DND-41 (cell line): ENCODE measurements at regions not wholly inside any gene's neighbourhood (a gene's known extent, or its start where the extent isn't known, plus 50 kb on each side); places are given as distances from the start of the nearest gene placed in this dataset.

Experiments used
- ATAC-seq: fragments of 200-7000 bp; cut with Tn5 transposase; 3 replicates; pipeline ENCODE4 v1.9.1; 2021; ENCODE audit warnings: low read depth; ENCODE audit not compliant: insufficient read depth
- DNase-seq: peaks from one replicate; pipeline ENCODE4 v3.0.0-alpha.2; 2020
- H2AFZ ChIP-seq: 2 replicates; pipeline ENCODE4 v1.6.0; 2012; ENCODE audit warnings: low read depth, low read length
- H3K27ac ChIP-seq: 2 replicates; pipeline ENCODE4 v1.5.1; 2012; ENCODE audit warnings: low read length, inconsistent platforms
- H3K27me3 ChIP-seq: fragments of 200-600 bp; sonication (generic); 2 replicates; pipeline ENCODE4 v1.6.0; 2012; ENCODE audit warnings: low read length, mild to moderate bottlenecking, inconsistent platforms; ENCODE audit not compliant: insufficient read depth, poor library complexity
- H3K36me3 ChIP-seq: 2 replicates; pipeline ENCODE4 v1.5.1; 2012; ENCODE audit warnings: low read length, inconsistent platforms; ENCODE audit not compliant: insufficient read depth
- H3K4me1 ChIP-seq: 2 replicates; pipeline ENCODE4 v1.5.1; 2012; ENCODE audit warnings: mild to moderate bottlenecking, low read length; ENCODE audit not compliant: insufficient read depth
- H3K4me2 ChIP-seq: 2 replicates; pipeline ENCODE4 v1.6.0; 2012; ENCODE audit warnings: mild to moderate bottlenecking, moderate library complexity, low read length, inconsistent platforms; ENCODE audit not compliant: insufficient read depth
- H3K4me3 ChIP-seq, 2 experiments: fragments of 200-600 bp in 1 of 2; shearing (Covaris generic) in 1 of 2; 2 replicates each; pipeline ENCODE4 v1.5.1; 2012 to 2016; ENCODE audit warnings: inconsistent platforms in 2 of 2, low read length in 2 of 2, mild to moderate bottlenecking in 2 of 2, low read depth in 1 of 2, moderate library complexity in 1 of 2
- H3K79me2 ChIP-seq: 2 replicates; pipeline ENCODE4 v1.6.0; 2012; ENCODE audit warnings: low read length, inconsistent platforms; ENCODE audit not compliant: insufficient read depth
- H3K9ac ChIP-seq: 2 replicates; pipeline ENCODE4 v1.6.0; 2012; ENCODE audit warnings: low read depth, mild to moderate bottlenecking, inconsistent platforms, low read length, moderate library complexity
- H3K9me3 ChIP-seq: 2 replicates; pipeline ENCODE4 v1.5.1; 2012; ENCODE audit warnings: low read length, moderate library complexity, mild to moderate bottlenecking, inconsistent platforms; ENCODE audit not compliant: insufficient read depth, severe bottlenecking
- H4K20me1 ChIP-seq: 2 replicates; pipeline ENCODE4 v1.6.0; 2012; ENCODE audit warnings: low read length; ENCODE audit not compliant: insufficient read depth
- EZH2 ChIP-seq: IDR thresholded peaks from 3 replicates; pipeline ENCODE4 v1.6.1; 2012; ENCODE audit warnings: borderline replicate concordance, low read depth, mild to moderate bottlenecking, moderate library complexity, low read length, inconsistent platforms; ENCODE audit not compliant: severe bottlenecking
- TF ChIP-seq, protein P1 (sequence below): IDR thresholded peaks from 2 replicates; pipeline ENCODE4 v1.5.1; 2012; ENCODE audit warnings: borderline replicate concordance, low read length, moderate library complexity, mild to moderate bottlenecking; ENCODE audit not compliant: poor library complexity, severe bottlenecking; ENCODE audit errors: extremely low read depth

- no peak overlapping the region for H3K4me3 ChIP-seq
- H3K36me3 ChIP-seq, result no peaks in the 10 kb centered on the region
- no peak overlapping the region for H3K9ac ChIP-seq
- TF ChIP-seq, protein P1, sequence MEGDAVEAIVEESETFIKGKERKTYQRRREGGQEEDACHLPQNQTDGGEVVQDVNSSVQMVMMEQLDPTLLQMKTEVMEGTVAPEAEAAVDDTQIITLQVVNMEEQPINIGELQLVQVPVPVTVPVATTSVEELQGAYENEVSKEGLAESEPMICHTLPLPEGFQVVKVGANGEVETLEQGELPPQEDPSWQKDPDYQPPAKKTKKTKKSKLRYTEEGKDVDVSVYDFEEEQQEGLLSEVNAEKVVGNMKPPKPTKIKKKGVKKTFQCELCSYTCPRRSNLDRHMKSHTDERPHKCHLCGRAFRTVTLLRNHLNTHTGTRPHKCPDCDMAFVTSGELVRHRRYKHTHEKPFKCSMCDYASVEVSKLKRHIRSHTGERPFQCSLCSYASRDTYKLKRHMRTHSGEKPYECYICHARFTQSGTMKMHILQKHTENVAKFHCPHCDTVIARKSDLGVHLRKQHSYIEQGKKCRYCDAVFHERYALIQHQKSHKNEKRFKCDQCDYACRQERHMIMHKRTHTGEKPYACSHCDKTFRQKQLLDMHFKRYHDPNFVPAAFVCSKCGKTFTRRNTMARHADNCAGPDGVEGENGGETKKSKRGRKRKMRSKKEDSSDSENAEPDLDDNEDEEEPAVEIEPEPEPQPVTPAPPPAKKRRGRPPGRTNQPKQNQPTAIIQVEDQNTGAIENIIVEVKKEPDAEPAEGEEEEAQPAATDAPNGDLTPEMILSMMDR, result no peak
- TF ChIP-seq EZH2, result no peak
- no peaks in the 10 kb centered on the region for H3K9me3 ChIP-seq
- DNase-seq, result no peak
- peaks cover 13% of the 10 kb centered on the region for H3K27me3 ChIP-seq
- no peaks in the 10 kb centered on the region for H3K4me1 ChIP-seq
- H3K27ac ChIP-seq, result no peak overlapping the region
- no peaks in the 10 kb centered on the region for H3K79me2 ChIP-seq
- H3K4me2 ChIP-seq, result no peak overlapping the region
- no peak for ATAC-seq
- H4K20me1 ChIP-seq, result no peaks in the 10 kb centered on the region
- H2AFZ ChIP-seq, result no peak overlapping the region
Measured at GRCh38 chr15:92533298-92533697, 122.3 kb downstream of the FAM174B start.

- H3K79me2 ChIP-seq, result no peaks in the 10 kb centered on the region
- H3K36me3 ChIP-seq, result no peaks in the 10 kb centered on the region
- no peaks in the 10 kb centered on the region for H4K20me1 ChIP-seq
- ATAC-seq (no peak), DNase-seq (no peak)
- no peak overlapping the region for H3K4me2 ChIP-seq
- H3K9me3 ChIP-seq, result no peaks in the 10 kb centered on the region
- H3K27ac ChIP-seq, result no peak overlapping the region
- TF ChIP-seq EZH2, result no peak
- TF ChIP-seq, protein P1, result no peak
- H2AFZ ChIP-seq, result no peak overlapping the region
- H3K4me1 ChIP-seq, result no peaks in the 10 kb centered on the region
- no peak overlapping the region for H3K9ac ChIP-seq
- peaks cover 13% of the 10 kb centered on the region for H3K27me3 ChIP-seq
- H3K4me3 ChIP-seq, result no peak overlapping the region
Measured at GRCh38 chr15:92531406-92531805, 124.2 kb downstream of the FAM174B start.

GRCh38 chr15:92528736-92529135 lies 126.8 kb downstream of the FAM174B start:
- no peak overlapping the region for H3K4me2 ChIP-seq
- DNase-seq (no peak), ATAC-seq (no peak)
- no peak overlapping the region for H3K4me3 ChIP-seq
- H3K27me3 ChIP-seq, result peaks cover 20% of the 10 kb centered on the region
- H3K27ac ChIP-seq, result no peak overlapping the region
- H3K79me2 ChIP-seq, result no peaks in the 10 kb centered on the region
- TF ChIP-seq EZH2, result no peak
- TF ChIP-seq, protein P1, result no peak
- no peaks in the 10 kb centered on the region for H4K20me1 ChIP-seq
- H3K4me1 ChIP-seq, result no peaks in the 10 kb centered on the region
- no peaks in the 10 kb centered on the region for H3K36me3 ChIP-seq
- no peak overlapping the region for H2AFZ ChIP-seq
- H3K9me3 ChIP-seq, result no peaks in the 10 kb centered on the region
- no peak overlapping the region for H3K9ac ChIP-seq

DNA sequence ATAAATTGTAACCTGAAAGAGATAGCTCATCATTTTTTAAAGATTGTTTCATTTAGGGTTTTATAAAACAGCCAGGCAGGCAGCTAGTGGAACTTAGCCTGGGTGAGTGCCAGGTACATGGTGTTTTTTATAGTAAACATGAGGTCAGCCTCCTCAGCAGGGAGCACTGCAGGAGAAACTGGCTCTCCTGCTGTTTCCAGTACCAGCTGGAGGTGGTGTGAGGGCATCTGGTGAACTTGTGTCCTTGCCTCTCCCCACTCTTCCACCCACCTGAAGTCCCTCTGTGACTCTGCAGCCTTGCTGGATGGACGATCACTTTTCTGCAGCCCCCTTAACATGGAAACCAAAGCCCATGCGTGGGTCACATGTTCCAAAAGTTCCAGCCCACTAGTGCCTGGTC lies 128.4 kb downstream of the FAM174B start:
- ATAC-seq (no peak), DNase-seq (no peak)
- Histone ChIP-seq H4K20me1 (no peaks in the 10 kb centered on the region), H3K9ac (no peak overlapping the region), H3K79me2 (no peaks in the 10 kb centered on the region), H2AFZ (no peak overlapping the region), H3K27me3 (peaks cover 20% of the 10 kb centered on the region), H3K4me3 (no peak overlapping the region), H3K4me2 (no peak overlapping the region), H3K27ac (no peak overlapping the region), H3K4me1 (no peaks in the 10 kb centered on the region), H3K9me3 (no peaks in the 10 kb centered on the region), H3K36me3 (no peaks in the 10 kb centered on the region)
- TF ChIP-seq, protein P1, result no peak
- TF ChIP-seq EZH2, result no peak
